Astrocyte of the hippocampus (primary cell): ENCODE measurements at regions not wholly inside any gene's neighbourhood (a gene's known extent, or its start where the extent isn't known, plus 50 kb on each side); places are given as distances from the start of the nearest gene placed in this dataset.
"Not testable (repeated sequence)": the region's sequence is repeated elsewhere in the genome, so short reads cannot be mapped to it uniquely, and the experiment has no call there.

Experiments used
- DNase-seq: peaks from one replicate; pipeline ENCODE4 v3.0.0; 2011; ENCODE audit warnings: low read depth, low spot score

- no peak for DNase-seq
Observed at GRCh38 chr11:11220786-11221185, 132.3 kb downstream of the CSNK2A3 start.

GRCh38 chr11:11218629-11218986, 134.4 kb downstream of the CSNK2A3 start:
- peak; percentile 12 for DNase-seq

GRCh38 chr11:11217929-11218628, 135.0 kb downstream of the CSNK2A3 start:
- no peak for DNase-seq

- DNase-seq: no peak
Observed at GRCh38 chr11:11217289-11217928, 135.6 kb downstream of the CSNK2A3 start.

GRCh38 chr11:11215944-11216343, 137.1 kb downstream of the CSNK2A3 start:
- DNase-seq: no peak

GRCh38 chr11:11215058-11215815, 137.8 kb downstream of the CSNK2A3 start:
- no peak for DNase-seq

GRCh38 chr11:11213117-11213516, 139.9 kb downstream of the CSNK2A3 start:
- no peak for DNase-seq

GRCh38 chr11:11211888-11212287, 141.2 kb downstream of the CSNK2A3 start:
- DNase-seq: peak; percentile 54

- DNase-seq: peak; percentile 33
Observed at GRCh38 chr11:11211186-11211585, 141.9 kb downstream of the CSNK2A3 start.

GRCh38 chr11:11210446-11210845, 142.6 kb downstream of the CSNK2A3 start:
- DNase-seq: no peak

GRCh38 chr11:11209967-11210366, 143.1 kb downstream of the CSNK2A3 start:
- DNase-seq: no peak

- DNase-seq: no peak
Observed at GRCh38 chr11:11208994-11209393, 144.1 kb downstream of the CSNK2A3 start.

- no peak for DNase-seq
Observed at GRCh38 chr11:11207428-11207827, 145.6 kb downstream of the CSNK2A3 start.

- DNase-seq: no peak
Observed at GRCh38 chr11:11206484-11206883, 146.6 kb downstream of the CSNK2A3 start.

GRCh38 chr11:11202885-11203284, 150.2 kb downstream of the CSNK2A3 start:
- no peak for DNase-seq

- not testable (repeated sequence) for DNase-seq
Observed at GRCh38 chr11:11201302-11201701, 151.7 kb downstream of the CSNK2A3 start.

- DNase-seq: no peak
Observed at GRCh38 chr11:11192541-11192940, 160.5 kb downstream of the CSNK2A3 start.

GRCh38 chr11:11189506-11189905, 163.5 kb downstream of the CSNK2A3 start:
- DNase-seq: no peak

- peak; percentile 53 for DNase-seq
Observed at GRCh38 chr11:11186249-11186648, 166.8 kb downstream of the CSNK2A3 start.

GRCh38 chr11:11182261-11182660, 170.8 kb downstream of the CSNK2A3 start:
- no peak for DNase-seq

- DNase-seq: peak; percentile 91
Observed at GRCh38 chr11:11178671-11179638, 174.1 kb downstream of the CSNK2A3 start.
